ENCODE measurements at regions not wholly inside any gene's neighbourhood (a gene's known extent, or its start where the extent isn't known, plus 50 kb on each side); places are given as distances from the start of the nearest gene placed in this dataset.

DNA sequence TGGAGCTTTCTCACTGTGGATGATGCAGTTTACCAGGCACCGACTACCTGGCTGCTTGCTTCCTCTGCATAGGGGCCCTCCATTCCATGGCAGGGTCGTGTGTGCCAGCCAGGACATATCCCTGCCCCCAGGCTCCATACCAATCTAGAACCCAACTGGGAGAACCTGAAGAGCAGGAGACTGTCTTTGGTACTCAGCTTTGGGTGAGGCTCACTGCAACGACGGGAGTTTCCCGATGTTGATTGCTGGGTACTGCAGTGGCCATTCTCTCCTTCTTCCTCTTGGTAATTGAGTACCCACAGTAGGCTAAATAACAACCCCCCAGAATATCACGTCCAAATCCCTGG, 133.3 kb upstream of the SERTAD2 start:
- Histone ChIP-seq H3K4me1 (ENCODE audit: control insufficient read depth in 4 of 4, insufficient read depth in 4 of 4, low read length in 3 of 4) (no peaks in the 10 kb centered on the region), H3K36me3 (ENCODE audit: control insufficient read depth in 4 of 4, insufficient read depth in 3 of 4, low read depth in 1 of 4, low read length in 3 of 4) (no peaks in the 10 kb centered on the region), H3K9me3 (ENCODE audit: control insufficient read depth in 4 of 4, low read length in 3 of 4) (no peaks in the 10 kb centered on the region), H3K9ac (ENCODE audit: low read depth in 1 of 2, low read length in 2 of 2) (no peak overlapping the region), H3K4me3 (ENCODE audit: low read depth in 1 of 3, low read length in 3 of 3) (no peak overlapping the region), H3K27ac (ENCODE audit: low read depth in 1 of 2, low read length in 2 of 2) (no peak overlapping the region), H3K27me3 (ENCODE audit: control insufficient read depth in 4 of 4, insufficient read depth in 4 of 4, low read length in 3 of 4) (no peaks in the 10 kb centered on the region)
- 96% methylated on average over 6 of the region's 6 CpGs for WGBS
- DNase-seq (ENCODE audit: low spot score), result no peak
- TF ChIP-seq, protein P1, sequence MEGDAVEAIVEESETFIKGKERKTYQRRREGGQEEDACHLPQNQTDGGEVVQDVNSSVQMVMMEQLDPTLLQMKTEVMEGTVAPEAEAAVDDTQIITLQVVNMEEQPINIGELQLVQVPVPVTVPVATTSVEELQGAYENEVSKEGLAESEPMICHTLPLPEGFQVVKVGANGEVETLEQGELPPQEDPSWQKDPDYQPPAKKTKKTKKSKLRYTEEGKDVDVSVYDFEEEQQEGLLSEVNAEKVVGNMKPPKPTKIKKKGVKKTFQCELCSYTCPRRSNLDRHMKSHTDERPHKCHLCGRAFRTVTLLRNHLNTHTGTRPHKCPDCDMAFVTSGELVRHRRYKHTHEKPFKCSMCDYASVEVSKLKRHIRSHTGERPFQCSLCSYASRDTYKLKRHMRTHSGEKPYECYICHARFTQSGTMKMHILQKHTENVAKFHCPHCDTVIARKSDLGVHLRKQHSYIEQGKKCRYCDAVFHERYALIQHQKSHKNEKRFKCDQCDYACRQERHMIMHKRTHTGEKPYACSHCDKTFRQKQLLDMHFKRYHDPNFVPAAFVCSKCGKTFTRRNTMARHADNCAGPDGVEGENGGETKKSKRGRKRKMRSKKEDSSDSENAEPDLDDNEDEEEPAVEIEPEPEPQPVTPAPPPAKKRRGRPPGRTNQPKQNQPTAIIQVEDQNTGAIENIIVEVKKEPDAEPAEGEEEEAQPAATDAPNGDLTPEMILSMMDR (IDR thresholded peaks at IDR 0.05; ENCODE audit: low read depth, low read length, missing input control), result no peak
- TF ChIP-seq, protein P2, sequence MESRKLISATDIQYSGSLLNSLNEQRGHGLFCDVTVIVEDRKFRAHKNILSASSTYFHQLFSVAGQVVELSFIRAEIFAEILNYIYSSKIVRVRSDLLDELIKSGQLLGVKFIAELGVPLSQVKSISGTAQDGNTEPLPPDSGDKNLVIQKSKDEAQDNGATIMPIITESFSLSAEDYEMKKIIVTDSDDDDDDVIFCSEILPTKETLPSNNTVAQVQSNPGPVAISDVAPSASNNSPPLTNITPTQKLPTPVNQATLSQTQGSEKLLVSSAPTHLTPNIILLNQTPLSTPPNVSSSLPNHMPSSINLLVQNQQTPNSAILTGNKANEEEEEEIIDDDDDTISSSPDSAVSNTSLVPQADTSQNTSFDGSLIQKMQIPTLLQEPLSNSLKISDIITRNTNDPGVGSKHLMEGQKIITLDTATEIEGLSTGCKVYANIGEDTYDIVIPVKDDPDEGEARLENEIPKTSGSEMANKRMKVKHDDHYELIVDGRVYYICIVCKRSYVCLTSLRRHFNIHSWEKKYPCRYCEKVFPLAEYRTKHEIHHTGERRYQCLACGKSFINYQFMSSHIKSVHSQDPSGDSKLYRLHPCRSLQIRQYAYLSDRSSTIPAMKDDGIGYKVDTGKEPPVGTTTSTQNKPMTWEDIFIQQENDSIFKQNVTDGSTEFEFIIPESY (IDR thresholded peaks at IDR 0.05), result no peak
- TF ChIP-seq JUND (IDR thresholded peaks at IDR 0.05) (no peak), FOXA1 (IDR thresholded peaks at IDR 0.05) (no peak), RXRA (IDR thresholded peaks at IDR 0.05) (no peak), TAF1 (conservative IDR thresholded peaks at IDR 0.05) (no peak), SP1 (IDR thresholded peaks at IDR 0.05) (no peak), HNF4A (conservative IDR thresholded peaks at IDR 0.05) (no peak), RAD21 (IDR thresholded peaks at IDR 0.05) (no peak), FOXA2 (IDR thresholded peaks at IDR 0.05) (no peak), HNF4G (IDR thresholded peaks at IDR 0.05) (no peak)
- TF ChIP-seq, protein P3, sequence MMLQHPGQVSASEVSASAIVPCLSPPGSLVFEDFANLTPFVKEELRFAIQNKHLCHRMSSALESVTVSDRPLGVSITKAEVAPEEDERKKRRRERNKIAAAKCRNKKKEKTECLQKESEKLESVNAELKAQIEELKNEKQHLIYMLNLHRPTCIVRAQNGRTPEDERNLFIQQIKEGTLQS (IDR thresholded peaks at IDR 0.05), result no peak

DNA sequence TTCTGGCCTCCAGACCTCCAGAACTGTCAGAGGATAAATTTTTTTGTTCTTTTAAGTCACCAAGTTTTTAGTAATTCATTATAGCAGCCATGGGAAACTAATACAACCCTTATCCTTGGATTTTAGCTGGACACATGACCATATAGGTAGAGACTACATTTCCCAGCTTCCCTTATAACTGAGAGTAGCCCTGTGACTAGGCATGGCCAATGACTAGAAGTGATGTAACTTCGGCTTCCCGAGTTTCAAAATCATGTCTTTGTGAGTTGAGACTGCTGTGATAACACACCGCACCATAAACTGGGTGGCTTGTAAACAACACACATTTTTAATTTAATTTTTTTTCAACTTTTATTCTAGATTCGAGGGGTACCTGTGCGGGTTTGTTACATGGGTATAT, 134.0 kb upstream of the SERTAD2 start:
- no peaks in the 10 kb centered on the region for H3K36me3 ChIP-seq (ENCODE audit: control insufficient read depth in 4 of 4, insufficient read depth in 3 of 4, low read depth in 1 of 4, low read length in 3 of 4)
- no peak for DNase-seq (ENCODE audit: low spot score)
- H3K9me3 ChIP-seq (ENCODE audit: control insufficient read depth in 4 of 4, low read length in 3 of 4), result no peaks in the 10 kb centered on the region
- TF ChIP-seq GABPA (IDR thresholded peaks at IDR 0.05 in 1 of 2, conservative IDR thresholded peaks at IDR 0.05 in 1 of 2), result no peak
- no peak for TF ChIP-seq HNF4G (IDR thresholded peaks at IDR 0.05)
- TF ChIP-seq NR2F2 (IDR thresholded peaks at IDR 0.05), result no peak
- TF ChIP-seq, protein P3 (IDR thresholded peaks at IDR 0.05), result no peak
- TF ChIP-seq, protein P2 (IDR thresholded peaks at IDR 0.05), result no peak
- no peak for TF ChIP-seq RAD21 (IDR thresholded peaks at IDR 0.05)
- no peak for TF ChIP-seq EGR1 (IDR thresholded peaks at IDR 0.05; ENCODE audit: low read depth in 2 of 2)
- TF ChIP-seq, protein P1 (IDR thresholded peaks at IDR 0.05; ENCODE audit: low read depth, low read length, missing input control), result no peak
- TF ChIP-seq HNF4A (conservative IDR thresholded peaks at IDR 0.05), result no peak
- no peak for TF ChIP-seq FOXA1 (IDR thresholded peaks at IDR 0.05)
- TF ChIP-seq, protein P4, sequence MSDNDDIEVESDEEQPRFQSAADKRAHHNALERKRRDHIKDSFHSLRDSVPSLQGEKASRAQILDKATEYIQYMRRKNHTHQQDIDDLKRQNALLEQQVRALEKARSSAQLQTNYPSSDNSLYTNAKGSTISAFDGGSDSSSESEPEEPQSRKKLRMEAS (IDR thresholded peaks at IDR 0.05), result no peak
- TF ChIP-seq, protein P5, sequence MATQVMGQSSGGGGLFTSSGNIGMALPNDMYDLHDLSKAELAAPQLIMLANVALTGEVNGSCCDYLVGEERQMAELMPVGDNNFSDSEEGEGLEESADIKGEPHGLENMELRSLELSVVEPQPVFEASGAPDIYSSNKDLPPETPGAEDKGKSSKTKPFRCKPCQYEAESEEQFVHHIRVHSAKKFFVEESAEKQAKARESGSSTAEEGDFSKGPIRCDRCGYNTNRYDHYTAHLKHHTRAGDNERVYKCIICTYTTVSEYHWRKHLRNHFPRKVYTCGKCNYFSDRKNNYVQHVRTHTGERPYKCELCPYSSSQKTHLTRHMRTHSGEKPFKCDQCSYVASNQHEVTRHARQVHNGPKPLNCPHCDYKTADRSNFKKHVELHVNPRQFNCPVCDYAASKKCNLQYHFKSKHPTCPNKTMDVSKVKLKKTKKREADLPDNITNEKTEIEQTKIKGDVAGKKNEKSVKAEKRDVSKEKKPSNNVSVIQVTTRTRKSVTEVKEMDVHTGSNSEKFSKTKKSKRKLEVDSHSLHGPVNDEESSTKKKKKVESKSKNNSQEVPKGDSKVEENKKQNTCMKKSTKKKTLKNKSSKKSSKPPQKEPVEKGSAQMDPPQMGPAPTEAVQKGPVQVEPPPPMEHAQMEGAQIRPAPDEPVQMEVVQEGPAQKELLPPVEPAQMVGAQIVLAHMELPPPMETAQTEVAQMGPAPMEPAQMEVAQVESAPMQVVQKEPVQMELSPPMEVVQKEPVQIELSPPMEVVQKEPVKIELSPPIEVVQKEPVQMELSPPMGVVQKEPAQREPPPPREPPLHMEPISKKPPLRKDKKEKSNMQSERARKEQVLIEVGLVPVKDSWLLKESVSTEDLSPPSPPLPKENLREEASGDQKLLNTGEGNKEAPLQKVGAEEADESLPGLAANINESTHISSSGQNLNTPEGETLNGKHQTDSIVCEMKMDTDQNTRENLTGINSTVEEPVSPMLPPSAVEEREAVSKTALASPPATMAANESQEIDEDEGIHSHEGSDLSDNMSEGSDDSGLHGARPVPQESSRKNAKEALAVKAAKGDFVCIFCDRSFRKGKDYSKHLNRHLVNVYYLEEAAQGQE (IDR thresholded peaks at IDR 0.05), result no peak
- TF ChIP-seq JUND (IDR thresholded peaks at IDR 0.05), result no peak
- TF ChIP-seq YY1 (IDR thresholded peaks at IDR 0.05), result no peak
- TF ChIP-seq TAF1 (conservative IDR thresholded peaks at IDR 0.05), result no peak
- H3K27ac ChIP-seq (ENCODE audit: low read depth in 1 of 2, low read length in 2 of 2), result no peak overlapping the region
- H3K9ac ChIP-seq (ENCODE audit: low read depth in 1 of 2, low read length in 2 of 2), result no peak overlapping the region
- no peaks in the 10 kb centered on the region for H3K27me3 ChIP-seq (ENCODE audit: control insufficient read depth in 4 of 4, insufficient read depth in 4 of 4, low read length in 3 of 4)
- H3K4me3 ChIP-seq (ENCODE audit: low read depth in 1 of 3, low read length in 3 of 3), result no peak overlapping the region
- 61% methylated on average over 5 of the region's 5 CpGs for WGBS
- no peaks in the 10 kb centered on the region for H3K4me1 ChIP-seq (ENCODE audit: control insufficient read depth in 4 of 4, insufficient read depth in 4 of 4, low read length in 3 of 4)

All from liver (tissue), 8 donors.